ENCODE measurements at regions not wholly inside any gene's neighbourhood (a gene's known extent, or its start where the extent isn't known, plus 50 kb on each side); places are given as distances from the start of the nearest gene placed in this dataset.
A peak's percentile ranks its signal among the peaks of the same experiment; 100 is the strongest.

- Histone ChIP-seq H3K27me3 (ENCODE audit: control insufficient read depth, insufficient read depth, low read length) (no peaks in the 10 kb centered on the region), H2BK120ac (ENCODE audit: low read depth, low read length) (no peak overlapping the region), H3K9me3 (ENCODE audit: control insufficient read depth, insufficient read depth, low read length) (no peaks in the 10 kb centered on the region), H3K36me3 (ENCODE audit: control insufficient read depth, insufficient read depth, low read length) (no peaks in the 10 kb centered on the region), H2BK20ac (ENCODE audit: low read depth, low read length) (peak overlapping the region; percentile 8; the same call in 1 of the 2 replicates), H3K23ac (ENCODE audit: low read depth, low read length) (no peak overlapping the region), H3K4me3 (ENCODE audit: insufficient read depth, low read depth, low read length) (no peak overlapping the region), H3K79me1 (ENCODE audit: low read depth in 1 of 2, low read length in 2 of 2) (no peaks in the 10 kb centered on the region), H4K8ac (ENCODE audit: low read depth in 2 of 2, low read length in 2 of 2) (no peak overlapping the region), H4K5ac (ENCODE audit: low read depth, low read length) (no peak overlapping the region), H3K9me1 (ENCODE audit: insufficient read depth, low read length) (peaks cover 4% of the 10 kb centered on the region; the same call in 1 of the 2 replicates), H3K4me1 (ENCODE audit: control insufficient read depth, insufficient read depth, low read length) (no peaks in the 10 kb centered on the region), H2BK15ac (ENCODE audit: low read depth, low read length) (no peak overlapping the region), H2AK5ac (ENCODE audit: low read depth, low read length) (no peak overlapping the region), H2AK9ac (replicated peaks; ENCODE audit: low read depth, low read length, poor library complexity) (no peak overlapping the region), H3K4ac (ENCODE audit: low read depth, low read length) (no peak overlapping the region), H3K14ac (replicated peaks; ENCODE audit: low read depth, low read length) (no peak overlapping the region), H2AFZ (replicated peaks; ENCODE audit: low read length, poor library complexity) (no peak overlapping the region), H3K9ac (ENCODE audit: low read depth, low read length) (no peak overlapping the region), H4K20me1 (ENCODE audit: insufficient read depth, low read length) (no peaks in the 10 kb centered on the region), H3K27ac (ENCODE audit: insufficient read depth, low read length) (no peak overlapping the region), H3K56ac (ENCODE audit: extremely low read depth, insufficient read depth, low read length) (no peak overlapping the region), H4K91ac (ENCODE audit: insufficient read depth, low read depth, low read length) (no peak overlapping the region), H2BK5ac (ENCODE audit: low read depth, low read length, poor library complexity, severe bottlenecking) (no peak overlapping the region), H3K18ac (ENCODE audit: low read depth, low read length) (no peak overlapping the region), H3K4me2 (ENCODE audit: low read depth, low read length) (peak overlapping the region; percentile 18; the same call in 1 of the 2 replicates)
- DNase-seq (peak; percentile 83), ATAC-seq (ENCODE audit: low read depth) (peak; percentile 53)
- TF ChIP-seq, protein P1, sequence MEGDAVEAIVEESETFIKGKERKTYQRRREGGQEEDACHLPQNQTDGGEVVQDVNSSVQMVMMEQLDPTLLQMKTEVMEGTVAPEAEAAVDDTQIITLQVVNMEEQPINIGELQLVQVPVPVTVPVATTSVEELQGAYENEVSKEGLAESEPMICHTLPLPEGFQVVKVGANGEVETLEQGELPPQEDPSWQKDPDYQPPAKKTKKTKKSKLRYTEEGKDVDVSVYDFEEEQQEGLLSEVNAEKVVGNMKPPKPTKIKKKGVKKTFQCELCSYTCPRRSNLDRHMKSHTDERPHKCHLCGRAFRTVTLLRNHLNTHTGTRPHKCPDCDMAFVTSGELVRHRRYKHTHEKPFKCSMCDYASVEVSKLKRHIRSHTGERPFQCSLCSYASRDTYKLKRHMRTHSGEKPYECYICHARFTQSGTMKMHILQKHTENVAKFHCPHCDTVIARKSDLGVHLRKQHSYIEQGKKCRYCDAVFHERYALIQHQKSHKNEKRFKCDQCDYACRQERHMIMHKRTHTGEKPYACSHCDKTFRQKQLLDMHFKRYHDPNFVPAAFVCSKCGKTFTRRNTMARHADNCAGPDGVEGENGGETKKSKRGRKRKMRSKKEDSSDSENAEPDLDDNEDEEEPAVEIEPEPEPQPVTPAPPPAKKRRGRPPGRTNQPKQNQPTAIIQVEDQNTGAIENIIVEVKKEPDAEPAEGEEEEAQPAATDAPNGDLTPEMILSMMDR (conservative IDR thresholded peaks at IDR 0.05; ENCODE audit: low read depth, low read length): no peak
- TF ChIP-seq FOS (IDR thresholded peaks at IDR 0.05; ENCODE audit: low read depth, low read length): peak; percentile 41; the same call in 1 of the 2 replicates
- intact Hi-C loops (cut with micrococcal nuclease): no loop called here
- in situ Hi-C loops (cut with MboI; ENCODE audit: low sequenced_read_pairs): no loop called here
- ChIA-PET CTCF (interaction anchor here (0.7 kb wide), 1 partner anchor 10 kb away, joined by 3 read pairs; no protein-coding TSS in a partner anchor), POLR2A (ENCODE audit: unreplicated experiment) (no interaction called here)
- no CpG with 5 or more reads among the region's 3 CpGs for WGBS, 2 experiments (ENCODE audit: extremely low coverage in 2 of 2, insufficient read length in 1 of 2)
- dilution Hi-C loops (cut with HindIII; ENCODE audit: low sequenced_read_pairs, unreplicated experiment): no loop called here
- no TSS peak for BruUV-seq (replicated peaks)
These were observed 102.3 kb upstream of the GULP1 start for GRCh38 chr2:188189356-188189755.
